GM19455 (cell line): ENCODE measurements at regions not wholly inside any gene's neighbourhood (a gene's known extent, or its start where the extent isn't known, plus 50 kb on each side); places are given as distances from the start of the nearest gene placed in this dataset.
A peak's percentile ranks its signal among the peaks of the same experiment; 100 is the strongest.
"Not testable (repeated sequence)": the region's sequence is repeated elsewhere in the genome, so short reads cannot be mapped to it uniquely, and the experiment has no call there.

ENCODE experiments used
- ATAC-seq: cut with Tn5 transposase; IDR thresholded peaks from one replicate; pipeline ENCODE4 v1.9.1; 2021; ENCODE audit not compliant: unreplicated experiment

GRCh38 chr9:64370344-64370743 is 914.7 kb downstream of the FOXD4L5 start:
- ATAC-seq = not testable (repeated sequence)

DNA sequence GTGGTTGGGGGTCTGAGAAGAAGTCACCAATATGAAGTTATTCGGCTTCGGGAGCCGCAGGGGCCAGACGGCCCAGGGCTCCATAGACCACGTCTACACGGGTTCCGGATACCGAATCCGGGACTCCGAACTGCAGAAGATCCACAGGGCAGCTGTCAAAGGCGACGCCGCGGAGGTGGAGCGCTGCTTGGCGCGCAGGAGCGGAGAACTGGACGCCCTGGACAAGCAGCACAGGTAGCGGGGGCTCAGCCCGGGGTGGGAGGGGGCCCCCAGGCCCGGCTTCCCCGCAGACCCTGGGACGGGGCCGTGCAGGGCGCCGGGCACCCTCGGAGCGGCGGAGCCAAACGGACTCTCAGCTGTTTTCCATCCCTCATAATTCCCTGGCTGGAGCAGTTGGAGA is 915.4 kb downstream of the FOXD4L5 start:
- not testable (repeated sequence) for ATAC-seq

DNA sequence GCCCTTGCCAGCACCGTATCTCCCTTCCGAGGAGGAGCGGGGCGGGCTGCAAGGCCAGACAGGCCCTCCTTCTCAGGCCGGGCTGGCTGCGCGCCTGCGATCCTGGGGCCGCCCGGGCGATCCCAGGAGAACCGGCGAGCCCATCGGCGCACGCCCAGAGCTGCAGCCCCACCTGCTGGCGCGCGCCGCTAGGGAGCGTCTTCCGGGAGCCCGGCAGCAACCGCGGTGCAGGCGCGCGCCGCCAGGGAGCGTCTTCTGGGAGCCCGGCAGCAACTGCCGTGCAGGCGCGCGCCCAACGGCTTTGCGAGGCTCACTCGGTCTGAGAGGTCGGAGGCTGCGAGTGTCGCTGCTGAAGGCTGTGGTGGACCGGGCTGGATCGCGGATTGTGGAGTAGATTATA is 915.9 kb downstream of the FOXD4L5 start:
- peak; percentile 100 for ATAC-seq

DNA sequence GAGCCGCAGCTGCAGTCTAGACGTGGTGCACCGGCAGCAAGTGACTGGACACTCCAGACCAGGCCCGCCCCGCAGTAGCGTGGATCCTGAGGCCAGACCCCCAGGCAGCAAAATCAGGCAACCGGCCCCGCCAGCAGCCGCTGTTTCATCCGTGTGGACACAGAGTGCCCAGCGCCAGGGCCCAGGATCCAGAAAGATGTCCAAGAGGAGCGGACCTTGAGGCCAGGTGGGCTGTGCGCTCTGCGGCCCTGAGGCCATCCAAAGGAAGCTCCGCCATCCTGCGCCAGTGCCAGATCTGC is 916.4 kb downstream of the FOXD4L5 start:
- ATAC-seq = not testable (repeated sequence)

GRCh38 chr9:64367826-64368643 is 917.0 kb downstream of the FOXD4L5 start:
- not testable (repeated sequence) for ATAC-seq
